ENCODE measurements at regions not wholly inside any gene's neighbourhood (a gene's known extent, or its start where the extent isn't known, plus 50 kb on each side); places are given as distances from the start of the nearest gene placed in this dataset.

DNA sequence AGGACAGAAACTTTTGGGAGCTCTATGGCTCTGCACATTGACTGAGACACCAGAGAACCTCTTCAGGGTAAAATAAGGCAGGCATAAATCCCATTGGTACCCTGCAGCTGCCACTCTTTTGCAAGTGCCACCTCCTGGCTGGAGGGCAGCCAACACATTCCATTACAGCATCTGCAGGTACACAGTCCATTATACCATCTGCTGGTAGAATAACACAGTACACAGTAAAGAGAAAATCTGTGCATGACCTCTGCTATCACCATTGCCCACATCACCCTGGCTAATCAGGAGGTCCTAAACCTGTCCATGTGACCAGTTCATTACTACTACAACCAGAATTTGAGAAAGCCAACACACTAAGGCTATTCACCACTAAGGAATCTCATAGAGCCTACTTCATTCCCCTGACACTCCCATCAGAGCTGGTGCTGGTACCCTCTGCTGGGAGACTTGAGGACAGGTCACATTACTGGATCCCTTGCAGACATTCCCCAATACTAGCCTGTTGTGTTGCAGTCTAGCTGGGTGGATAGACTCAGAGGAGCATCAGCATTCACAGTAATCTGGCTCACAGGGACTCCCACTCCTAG, 176.2 kb upstream of the TACR3 start:
- H3K4me3 ChIP-seq (ENCODE audit: low read depth, low read length): no peak overlapping the region
- DNase-seq (ENCODE audit: low read depth): no peak
- TF ChIP-seq CTCF (conservative IDR thresholded peaks at IDR 0.05; ENCODE audit: low read depth, low read length): no peak

DNA sequence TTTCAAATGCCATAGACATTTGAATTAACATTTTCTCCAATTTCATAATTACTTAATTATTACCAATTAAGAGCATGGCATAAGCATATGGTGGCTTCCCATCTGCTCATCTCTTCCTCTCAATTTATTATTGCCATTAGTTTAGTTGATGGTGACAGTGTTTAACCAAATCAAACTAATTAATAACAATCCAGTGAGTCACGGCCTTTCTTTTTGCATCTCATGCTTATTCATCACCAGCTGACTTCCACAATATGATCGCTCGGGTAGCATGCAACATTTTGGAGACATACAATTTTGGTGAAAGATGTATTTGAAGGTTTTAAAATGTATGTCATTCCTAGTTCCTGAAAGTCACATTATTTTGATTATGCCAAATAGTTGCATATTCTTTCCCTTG, 172.8 kb upstream of the TACR3 start:
- TF ChIP-seq CTCF (conservative IDR thresholded peaks at IDR 0.05; ENCODE audit: low read depth, low read length): no peak
- H3K4me3 ChIP-seq (ENCODE audit: low read depth, low read length): no peak overlapping the region
- no peak for DNase-seq (ENCODE audit: low read depth)

- TF ChIP-seq CTCF (conservative IDR thresholded peaks at IDR 0.05; ENCODE audit: low read depth, low read length): no peak
- H3K4me3 ChIP-seq (ENCODE audit: low read depth, low read length): no peak overlapping the region
- no peak for DNase-seq (ENCODE audit: low read depth)
Measured at GRCh38 chr4:103887191-103887590, 167.4 kb upstream of the TACR3 start.

GRCh38 chr4:103885152-103885551, 165.4 kb upstream of the TACR3 start:
- H3K4me3 ChIP-seq (ENCODE audit: low read depth, low read length): no peak overlapping the region
- no peak for DNase-seq (ENCODE audit: low read depth)
- no peak for TF ChIP-seq CTCF (conservative IDR thresholded peaks at IDR 0.05; ENCODE audit: low read depth, low read length)

- H3K4me3 ChIP-seq (ENCODE audit: low read depth, low read length): no peak overlapping the region
- TF ChIP-seq CTCF (conservative IDR thresholded peaks at IDR 0.05; ENCODE audit: low read depth, low read length): no peak
- DNase-seq (ENCODE audit: low read depth): no peak
Measured at GRCh38 chr4:103867311-103867710, 147.5 kb upstream of the TACR3 start.

GRCh38 chr4:103853627-103854026, 133.8 kb upstream of the TACR3 start:
- TF ChIP-seq CTCF (conservative IDR thresholded peaks at IDR 0.05; ENCODE audit: low read depth, low read length): no peak
- no peak overlapping the region for H3K4me3 ChIP-seq (ENCODE audit: low read depth, low read length)
- DNase-seq (ENCODE audit: low read depth): no peak

- H3K4me3 ChIP-seq (ENCODE audit: low read depth, low read length): no peak overlapping the region
- no peak for TF ChIP-seq CTCF (conservative IDR thresholded peaks at IDR 0.05; ENCODE audit: low read depth, low read length)
- DNase-seq (ENCODE audit: low read depth): no peak
Measured at GRCh38 chr4:103853146-103853545, 133.4 kb upstream of the TACR3 start.
